T47D (cell line): ENCODE measurements at regions not wholly inside any gene's neighbourhood (a gene's known extent, or its start where the extent isn't known, plus 50 kb on each side); places are given as distances from the start of the nearest gene placed in this dataset.

Experiments used
- DNase-seq, 2 experiments: peaks; one replicate each; pipeline versions ENCODE4 v3.0.0 to v3.0.0-alpha.2; 2011 to 2012; ENCODE audit warnings: low read depth in 1 of 2, low spot score in 1 of 2
- JUND ChIP-seq: IDR thresholded peaks from 2 replicates; pipeline ENCODE4 v1.6.1; 2012; ENCODE audit warnings: low read depth
- in situ Hi-C: cut with HindIII; loops from 2 replicates; pipeline ENCODE4 v1.10.0; 2016; ENCODE audit warnings: low sequenced_read_pairs, low pct_unique_long_range_greater_than_20kb

DNA sequence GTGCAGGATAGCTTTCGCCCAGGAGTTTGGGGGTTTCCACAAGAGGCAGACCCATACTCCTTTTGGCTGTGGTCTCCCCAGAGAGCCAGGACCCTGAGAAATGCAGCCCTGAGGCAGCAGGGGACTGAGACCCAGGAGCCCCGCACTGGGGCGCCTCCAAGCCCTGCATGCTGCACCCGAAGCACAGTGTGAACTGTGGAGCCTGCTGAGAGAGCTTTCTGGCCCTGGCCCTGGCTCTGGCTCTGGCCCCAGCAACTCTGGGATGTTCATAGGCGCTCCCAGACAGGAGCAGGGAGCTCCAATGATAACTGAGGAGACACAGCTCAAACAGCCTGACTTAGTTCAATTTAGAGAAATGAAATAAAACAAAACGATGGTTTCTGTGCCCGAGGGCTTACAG, 96.4 kb upstream of the TEX51 start:
- in situ Hi-C loops = no loop called here
- no peak for DNase-seq
- TF ChIP-seq JUND = no peak

GRCh38 chr2:126802774-126803433, 95.8 kb upstream of the TEX51 start:
- in situ Hi-C loops = no loop called here
- DNase-seq = peak in 1 of 2 experiments; percentile 38
- TF ChIP-seq JUND = no peak

GRCh38 chr2:126803434-126803775, 95.3 kb upstream of the TEX51 start:
- no peak for DNase-seq
- in situ Hi-C loops = no loop called here

DNA sequence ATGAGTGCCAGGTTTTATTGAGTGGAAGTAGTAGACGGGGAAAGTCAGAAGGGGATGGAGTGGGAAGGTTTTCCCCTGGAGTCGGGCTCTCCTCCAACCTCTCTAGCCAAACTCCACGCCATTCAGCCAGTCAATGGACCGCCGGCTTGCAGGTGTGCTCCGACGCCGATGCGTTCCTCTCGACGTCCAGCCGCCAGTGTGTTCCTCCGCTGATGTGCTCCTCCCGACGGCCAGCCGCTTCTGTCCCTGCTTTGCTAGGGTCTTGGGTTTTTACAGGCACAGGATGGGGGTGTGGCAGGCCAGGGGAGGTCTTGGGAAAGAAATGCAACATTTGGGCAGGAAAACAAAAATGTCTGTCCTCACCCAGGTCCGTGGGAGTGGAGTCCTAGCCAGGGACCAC, 94.3 kb upstream of the TEX51 start:
- TF ChIP-seq JUND = no peak
- no peak for DNase-seq
- in situ Hi-C loops = no loop called here

More at GRCh38 chr2:126803434-126803775, 95.3 kb upstream of the TEX51 start:
- no peak for TF ChIP-seq JUND

GRCh38 chr2:126808929-126809328, 89.8 kb upstream of the TEX51 start:
- in situ Hi-C loops = no loop called here
- no peak for DNase-seq

DNA sequence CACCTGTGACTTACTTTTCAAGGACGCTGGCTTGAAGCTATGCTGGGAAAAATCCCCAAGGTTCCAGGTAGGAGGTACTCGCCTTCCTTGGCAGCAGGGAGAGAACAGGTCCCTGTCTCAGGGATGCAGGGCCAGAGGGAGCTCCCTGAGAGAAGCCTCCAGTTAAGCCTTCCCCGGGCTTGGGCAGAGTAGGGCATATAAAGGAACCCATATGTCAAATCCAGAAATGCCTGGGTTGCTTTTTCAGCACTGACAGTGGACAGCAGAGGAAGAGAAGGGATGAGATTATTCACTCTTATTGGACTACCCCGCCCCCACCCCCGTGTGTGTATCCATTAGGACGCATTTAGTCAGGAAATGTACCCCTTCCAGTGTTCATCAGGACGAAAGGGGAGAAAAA, 89.3 kb upstream of the TEX51 start:
- peak in 1 of 2 experiments; percentile 19 for DNase-seq
- in situ Hi-C loops = no loop called here
- TF ChIP-seq JUND = no peak

More at GRCh38 chr2:126808929-126809328, 89.8 kb upstream of the TEX51 start:
- no peak for TF ChIP-seq JUND

GRCh38 chr2:126810001-126810400, 88.7 kb upstream of the TEX51 start:
- DNase-seq = no peak
- no peak for TF ChIP-seq JUND
- in situ Hi-C loops = no loop called here

GRCh38 chr2:126811101-126811500, 87.6 kb upstream of the TEX51 start:
- no peak for DNase-seq
- no peak for TF ChIP-seq JUND
- in situ Hi-C loops = no loop called here

- in situ Hi-C loops = no loop called here
- TF ChIP-seq JUND = no peak
- no peak for DNase-seq
These were observed 81.5 kb upstream of the TEX51 start for GRCh38 chr2:126817172-126817571.

DNA sequence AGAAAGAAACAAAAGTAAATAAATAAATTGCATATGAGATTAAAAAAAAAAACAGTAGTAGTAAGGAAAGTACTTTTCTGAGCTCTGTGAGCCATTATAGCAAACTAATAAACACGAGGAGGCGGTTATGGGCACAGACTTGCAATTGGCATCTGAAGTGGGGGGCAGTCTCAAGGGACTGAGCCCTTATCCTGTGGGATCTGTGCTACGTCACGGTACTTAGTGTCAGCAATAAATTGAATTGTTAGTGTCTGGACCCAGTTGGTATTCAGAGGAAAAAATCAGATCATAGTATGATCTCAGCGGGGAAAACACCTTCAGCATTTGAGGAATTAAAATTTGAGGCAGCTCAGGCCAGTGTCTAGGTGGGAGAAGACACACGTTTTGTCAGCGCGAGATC, 76.6 kb upstream of the TEX51 start:
- TF ChIP-seq JUND = no peak
- in situ Hi-C loops = no loop called here

DNA sequence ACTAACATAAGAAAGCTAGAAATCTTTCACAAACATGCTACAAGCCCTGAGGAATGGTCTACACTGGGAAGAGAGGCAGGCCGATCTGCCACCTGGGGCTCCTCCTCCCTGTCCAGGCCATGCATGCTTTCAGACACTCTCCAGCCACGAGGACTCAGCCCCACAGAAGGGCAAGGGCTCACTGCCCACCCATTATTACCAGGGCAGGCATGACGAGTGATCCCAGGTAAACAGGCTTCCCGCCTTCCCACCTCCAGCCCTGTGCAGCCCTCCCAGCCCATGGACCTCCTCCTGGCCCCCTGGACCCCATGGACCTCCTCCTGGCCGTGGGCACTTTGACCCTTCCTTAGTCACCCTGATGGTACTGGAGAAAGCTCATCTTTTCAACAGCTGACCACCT, 75.8 kb upstream of the TEX51 start:
- no peak for DNase-seq
- no peak for TF ChIP-seq JUND
- in situ Hi-C loops = no loop called here

More for the DNA sequence above, 76.6 kb upstream of the TEX51 start:
- DNase-seq = no peak

GRCh38 chr2:126823951-126824350, 74.7 kb upstream of the TEX51 start:
- TF ChIP-seq JUND = no peak
- in situ Hi-C loops = no loop called here

DNA sequence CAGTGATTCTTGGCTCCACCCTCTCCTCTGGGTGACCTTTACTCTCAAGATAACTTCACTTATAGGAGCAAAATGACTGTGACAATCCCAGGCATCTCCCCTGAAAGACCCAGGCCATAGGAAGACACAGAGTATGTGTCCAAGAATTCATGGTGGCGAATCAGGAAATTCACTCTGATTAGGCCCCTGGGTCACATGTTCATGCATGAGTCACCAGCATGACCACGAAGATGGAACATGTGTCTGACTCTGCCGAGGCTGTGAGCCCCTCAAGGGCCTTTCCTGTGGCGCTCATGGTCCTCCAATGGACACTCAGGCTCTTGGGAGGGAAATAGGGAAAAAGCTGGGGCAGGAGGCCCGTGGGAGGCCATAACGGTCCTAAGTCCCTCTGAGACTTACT, 74.0 kb upstream of the TEX51 start:
- no peak for TF ChIP-seq JUND
- no peak for DNase-seq
- in situ Hi-C loops = no loop called here

More at GRCh38 chr2:126823951-126824350, 74.7 kb upstream of the TEX51 start:
- no peak for DNase-seq

- no peak for DNase-seq
- TF ChIP-seq JUND = no peak
- in situ Hi-C loops = no loop called here
These were observed 73.4 kb upstream of the TEX51 start for GRCh38 chr2:126825316-126825715.
